ENCODE measurements at regions not wholly inside any gene's neighbourhood (a gene's known extent, or its start where the extent isn't known, plus 50 kb on each side); places are given as distances from the start of the nearest gene placed in this dataset.
A peak's percentile ranks its signal among the peaks of the same experiment; 100 is the strongest.

GRCh38 chr3:188947401-188948280, 224.1 kb upstream of the TPRG1 start:
- Mint-ChIP-seq H3K4me1 (peaks cover 50% of the 10 kb centered on the region), H3K9me3 (no peaks in the 10 kb centered on the region), H3K27ac (peak overlapping the region; percentile 97), H3K36me3 (ENCODE audit: low read depth) (no peaks in the 10 kb centered on the region), H3K27me3 (ENCODE audit: low read depth, poor library complexity) (peaks cover 13% of the 10 kb centered on the region), H3K4me3 (peak overlapping the region; percentile 66)
- peak; percentile 23 for TF ChIP-seq CTCF (IDR thresholded peaks at IDR 0.05)
- peak; percentile 90 for DNase-seq

DNA sequence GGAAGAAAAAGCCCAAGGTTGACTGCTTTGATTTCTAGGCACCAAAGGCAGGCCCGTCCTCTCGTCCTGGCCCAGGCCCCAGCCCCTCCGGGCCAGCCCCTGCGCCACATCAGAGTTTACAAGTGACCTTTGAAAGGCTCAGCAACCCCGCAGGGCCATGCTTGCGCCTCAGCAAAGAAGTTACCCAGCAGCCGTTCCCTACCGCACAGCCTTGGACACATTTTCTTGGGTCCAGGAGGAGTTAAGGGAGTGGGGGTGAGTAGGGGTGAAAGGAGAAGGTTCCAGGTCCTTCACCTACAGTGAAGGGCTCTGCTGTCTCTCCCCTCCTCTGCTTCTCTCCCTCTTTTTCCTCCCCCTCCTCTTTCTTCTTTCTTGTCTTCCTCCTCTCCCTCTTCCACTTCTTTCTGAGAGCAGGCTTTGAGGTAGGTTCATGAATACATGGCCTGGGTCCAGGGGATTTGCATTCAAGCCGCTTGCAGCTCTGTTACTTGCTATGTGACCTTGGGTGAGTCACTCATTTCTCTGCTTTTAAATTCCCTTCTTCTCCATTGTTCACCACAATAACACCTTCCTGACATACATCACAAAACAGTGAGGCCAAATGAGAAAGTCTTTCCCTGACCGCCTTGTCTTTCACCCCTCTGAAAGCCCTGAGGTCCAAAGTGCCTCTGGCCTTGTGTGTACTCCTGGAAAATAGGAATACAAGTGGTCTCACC, 223.3 kb upstream of the TPRG1 start:
- TF ChIP-seq CTCF (IDR thresholded peaks at IDR 0.05), result no peak
- no peaks in the 10 kb centered on the region for H3K9me3 Mint-ChIP-seq
- H3K27me3 Mint-ChIP-seq (ENCODE audit: low read depth, poor library complexity), result peaks cover 7% of the 10 kb centered on the region
- DNase-seq, result no peak
- H3K36me3 Mint-ChIP-seq (ENCODE audit: low read depth), result no peaks in the 10 kb centered on the region
- H3K4me3 Mint-ChIP-seq, result peak overlapping the region; percentile 66
- H3K27ac Mint-ChIP-seq, result peak overlapping the region; percentile 97
- peaks cover 50% of the 10 kb centered on the region for H3K4me1 Mint-ChIP-seq

GRCh38 chr3:188948997-188949389, 222.8 kb upstream of the TPRG1 start:
- Mint-ChIP-seq H3K27ac (peak overlapping the region; percentile 97), H3K36me3 (ENCODE audit: low read depth) (no peaks in the 10 kb centered on the region), H3K4me1 (peaks cover 50% of the 10 kb centered on the region), H3K4me3 (peak overlapping the region; percentile 66), H3K9me3 (no peaks in the 10 kb centered on the region), H3K27me3 (ENCODE audit: low read depth, poor library complexity) (peaks cover 7% of the 10 kb centered on the region)
- DNase-seq, result no peak
- TF ChIP-seq CTCF (IDR thresholded peaks at IDR 0.05), result no peak

DNA sequence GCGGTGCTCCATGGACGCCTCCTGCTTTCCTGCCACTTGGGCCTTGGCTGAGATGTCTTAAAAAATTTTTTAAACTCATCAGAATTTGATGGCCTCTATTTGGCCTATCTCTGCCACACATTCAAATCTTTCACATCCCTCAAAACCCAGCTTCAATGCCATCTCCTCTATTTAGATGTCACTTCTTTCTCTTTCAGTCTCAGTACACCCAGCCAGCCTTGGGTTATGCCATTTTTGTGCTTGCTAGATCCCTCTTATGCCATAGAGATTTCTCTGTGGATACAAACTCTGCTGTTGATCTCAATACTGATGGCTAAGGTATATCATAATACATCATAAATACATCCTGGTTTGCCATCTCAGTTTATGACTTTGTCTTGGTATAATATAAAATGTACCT, 222.3 kb upstream of the TPRG1 start:
- no peak overlapping the region for H3K27ac Mint-ChIP-seq
- peak overlapping the region; percentile 54 for H3K4me3 Mint-ChIP-seq
- no peaks in the 10 kb centered on the region for H3K36me3 Mint-ChIP-seq (ENCODE audit: low read depth)
- DNase-seq, result no peak
- no peak for TF ChIP-seq CTCF (IDR thresholded peaks at IDR 0.05)
- H3K9me3 Mint-ChIP-seq, result no peaks in the 10 kb centered on the region
- H3K27me3 Mint-ChIP-seq (ENCODE audit: low read depth, poor library complexity), result peaks cover 7% of the 10 kb centered on the region
- H3K4me1 Mint-ChIP-seq, result peaks cover 50% of the 10 kb centered on the region

DNA sequence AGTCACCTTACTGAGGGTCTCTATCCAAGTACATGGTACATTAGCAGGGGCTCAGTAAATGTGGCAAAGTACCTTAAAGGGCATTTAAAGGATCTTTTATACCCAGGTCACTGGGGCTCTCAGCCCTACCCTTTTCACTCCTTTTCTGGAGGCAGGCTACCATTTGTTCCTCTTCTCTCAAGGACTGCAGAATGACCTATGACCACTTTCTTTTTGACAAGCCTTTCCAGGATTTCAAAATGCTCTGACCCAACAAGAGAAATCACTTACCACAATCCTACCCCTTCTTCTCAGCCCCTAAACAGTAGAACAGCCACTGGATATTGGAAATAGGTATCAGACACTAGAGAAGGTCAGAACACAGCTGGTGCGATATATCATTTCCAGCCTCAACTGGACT, 221.8 kb upstream of the TPRG1 start:
- no peaks in the 10 kb centered on the region for H3K36me3 Mint-ChIP-seq (ENCODE audit: low read depth)
- TF ChIP-seq CTCF (IDR thresholded peaks at IDR 0.05), result no peak
- no peak overlapping the region for H3K27ac Mint-ChIP-seq
- H3K27me3 Mint-ChIP-seq (ENCODE audit: low read depth, poor library complexity), result peaks cover 7% of the 10 kb centered on the region
- DNase-seq, result no peak
- no peak overlapping the region for H3K4me3 Mint-ChIP-seq
- no peaks in the 10 kb centered on the region for H3K9me3 Mint-ChIP-seq
- peaks cover 50% of the 10 kb centered on the region for H3K4me1 Mint-ChIP-seq
